WTC11 (cell line): ENCODE measurements at regions not wholly inside any gene's neighbourhood (a gene's known extent, or its start where the extent isn't known, plus 50 kb on each side); places are given as distances from the start of the nearest gene placed in this dataset.

Source experiments
- ATAC-seq: fragments of 200-7000 bp; cut with Tn5 transposase; 2 replicates; pipeline ENCODE4 v1.10.0; 2021; ENCODE audit warnings: mild to moderate bottlenecking, moderate library complexity
- CTCF ChIA-PET: fragments of 300-600 bp; sonication (Branson Sonifier 250); formaldehyde crosslinking; loops from one replicate; lab custom pipeline; 2021; ENCODE audit warnings: antibody characterized with exemption; lab: Charles Lee
- POLR2A ChIA-PET: fragments of 350-600 bp; sonication (Branson Sonifier 250); formaldehyde crosslinking; loops from one replicate; lab custom pipeline; 2021; ENCODE audit warnings: antibody characterized with exemption; lab: Charles Lee
- DNase-seq: peaks from one replicate; pipeline ENCODE4 v3.0.0; 2021; ENCODE audit warnings: low spot score
- H3K27ac Mint-ChIP-seq: 2 replicates; pipeline ENCODE4 v1.8.0; 2021; ENCODE audit warnings: mixed read lengths
- H3K27me3 Mint-ChIP-seq: 2 replicates; pipeline ENCODE4 v1.8.0; 2021; ENCODE audit warnings: low read depth, mild to moderate bottlenecking, moderate library complexity, mixed read lengths
- H3K36me3 Mint-ChIP-seq: 2 replicates; pipeline ENCODE4 v1.8.0; 2021; ENCODE audit warnings: mixed read lengths
- H3K4me1 Mint-ChIP-seq: 2 replicates; pipeline ENCODE4 v1.8.0; 2022; ENCODE audit warnings: mixed read lengths
- H3K4me3 Mint-ChIP-seq: 2 replicates; pipeline ENCODE4 v1.8.0; 2021; ENCODE audit warnings: mild to moderate bottlenecking, moderate library complexity, mixed read lengths
- H3K9me3 Mint-ChIP-seq: 2 replicates; pipeline ENCODE4 v1.8.0; 2021; ENCODE audit warnings: mixed read lengths
- ARID4B ChIP-seq: sonication (generic); formaldehyde crosslinking; IDR thresholded peaks from 2 replicates; pipeline ENCODE4 v1.8.0; 2023; ENCODE audit warnings: missing genetic modification reagents, mild to moderate bottlenecking, borderline replicate concordance
- ATF6 ChIP-seq: sonication (generic); formaldehyde crosslinking; IDR thresholded peaks from 2 replicates; pipeline ENCODE4 v1.8.1; 2023; ENCODE audit warnings: mild to moderate bottlenecking, missing genetic modification reagents
- CBFB ChIP-seq: sonication (generic); formaldehyde crosslinking; IDR thresholded peaks from 2 replicates; pipeline ENCODE4 v1.8.1; 2022; ENCODE audit warnings: mild to moderate bottlenecking, low read depth, missing genetic modification reagents
- EMX1 ChIP-seq: fragments of 250-450 bp; sonication (Bioruptor Pico); IDR thresholded peaks from 2 replicates; pipeline ENCODE4 v1.8.0; 2021; ENCODE audit warnings: mild to moderate bottlenecking
- HMGA2 ChIP-seq: fragments of 250-450 bp; sonication (Bioruptor Pico); IDR thresholded peaks from 2 replicates; pipeline ENCODE4 v1.4.0; 2021; ENCODE audit warnings: mild to moderate bottlenecking, moderate library complexity
- MLX ChIP-seq: sonication (generic); formaldehyde crosslinking; IDR thresholded peaks from 2 replicates; pipeline ENCODE4 v1.8.1; 2023; ENCODE audit warnings: mild to moderate bottlenecking, missing genetic modification reagents, moderate library complexity
- NFYB ChIP-seq: sonication (generic); formaldehyde crosslinking; conservative IDR thresholded peaks from 2 replicates; pipeline ENCODE4 v1.8.0; 2022; ENCODE audit warnings: low read depth, missing genetic modification reagents
- OVOL2 ChIP-seq: fragments of 250-450 bp; sonication (Bioruptor Pico); IDR thresholded peaks from 2 replicates; pipeline ENCODE4 v1.9.0; 2021; ENCODE audit warnings: mild to moderate bottlenecking, borderline replicate concordance
- SMAD4 ChIP-seq: sonication (generic); formaldehyde crosslinking; IDR thresholded peaks from 2 replicates; pipeline ENCODE4 v1.8.0; 2022; ENCODE audit warnings: mild to moderate bottlenecking, missing genetic modification reagents
- TEAD1 ChIP-seq: sonication (generic); formaldehyde crosslinking; IDR thresholded peaks from 2 replicates; pipeline ENCODE4 v1.8.0; 2022; ENCODE audit warnings: mild to moderate bottlenecking, missing genetic modification reagents
- TP53 ChIP-seq: sonication (generic); formaldehyde crosslinking; IDR thresholded peaks from 2 replicates; pipeline ENCODE4 v1.8.1; 2023; ENCODE audit warnings: mild to moderate bottlenecking, missing genetic modification reagents
- USF2 ChIP-seq: sonication (generic); formaldehyde crosslinking; IDR thresholded peaks from 2 replicates; pipeline ENCODE4 v1.8.1; 2023; ENCODE audit warnings: mild to moderate bottlenecking, missing genetic modification reagents, moderate library complexity
- ZNF263 ChIP-seq: sonication (generic); formaldehyde crosslinking; IDR thresholded peaks from 2 replicates; pipeline ENCODE4 v1.8.1; 2022; ENCODE audit warnings: low read depth, mild to moderate bottlenecking, moderate library complexity, missing genetic modification reagents
- ZNF317 ChIP-seq: sonication (generic); formaldehyde crosslinking; IDR thresholded peaks from 2 replicates; pipeline ENCODE4 v1.8.1; 2023; ENCODE audit warnings: low read depth, mild to moderate bottlenecking, moderate library complexity, missing genetic modification reagents, borderline replicate concordance
- ZNF416 ChIP-seq: fragments of 250-450 bp; sonication (Bioruptor Pico); IDR thresholded peaks from 2 replicates; pipeline ENCODE4 v1.9.0; 2021; ENCODE audit warnings: mild to moderate bottlenecking, inconsistent platforms
- ZNF671 ChIP-seq: fragments of 250-450 bp; sonication (Bioruptor Pico); IDR thresholded peaks from 2 replicates; pipeline ENCODE4 v1.8.0; 2021; ENCODE audit warnings: mild to moderate bottlenecking
- TF ChIP-seq, protein P1 (sequence below): sonication (generic); formaldehyde crosslinking; conservative IDR thresholded peaks from 2 replicates; pipeline ENCODE4 v1.8.1; 2022; ENCODE audit warnings: mild to moderate bottlenecking, missing genetic modification reagents
- TF ChIP-seq, protein P2 (sequence below): sonication (generic); formaldehyde crosslinking; IDR thresholded peaks from 2 replicates; pipeline ENCODE4 v1.8.1; 2023; ENCODE audit warnings: mild to moderate bottlenecking, missing genetic modification reagents

- TF ChIP-seq CBFB (no peak), ATF6 (CRISPR knock-in tag) (no peak)
- TF ChIP-seq, protein P1, sequence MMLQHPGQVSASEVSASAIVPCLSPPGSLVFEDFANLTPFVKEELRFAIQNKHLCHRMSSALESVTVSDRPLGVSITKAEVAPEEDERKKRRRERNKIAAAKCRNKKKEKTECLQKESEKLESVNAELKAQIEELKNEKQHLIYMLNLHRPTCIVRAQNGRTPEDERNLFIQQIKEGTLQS (CRISPR knock-in tag) = no peak
These were observed 872.0 kb upstream of the AGA start (continued) for GRCh38 chr4:178314287-178314686.

- H3K27me3 Mint-ChIP-seq = no peaks in the 10 kb centered on the region; the same call in 1 of the 2 replicates
- no peak for DNase-seq
- H3K27ac Mint-ChIP-seq = no peak overlapping the region
- CTCF ChIA-PET = no interaction called here
- peaks cover 7% of the 10 kb centered on the region for H3K36me3 Mint-ChIP-seq
- H3K4me1 Mint-ChIP-seq = no peaks in the 10 kb centered on the region
- H3K9me3 Mint-ChIP-seq = peaks cover 11% of the 10 kb centered on the region
- no peak overlapping the region for H3K4me3 Mint-ChIP-seq
- TF ChIP-seq ZNF317 (CRISPR knock-in tag) (no peak), EMX1 (no peak), ZNF671 (CRISPR knock-in tag) (no peak), SMAD4 (CRISPR knock-in tag) (no peak), HMGA2 (CRISPR knock-in tag) (no peak), ZNF416 (CRISPR knock-in tag) (no peak), ZNF263 (CRISPR knock-in tag) (no peak), MLX (CRISPR knock-in tag) (no peak), OVOL2 (CRISPR knock-in tag) (no peak), ARID4B (no peak), NFYB (no peak), USF2 (CRISPR knock-in tag) (no peak), TEAD1 (no peak), TP53 (CRISPR knock-in tag) (no peak)
- TF ChIP-seq, protein P2, sequence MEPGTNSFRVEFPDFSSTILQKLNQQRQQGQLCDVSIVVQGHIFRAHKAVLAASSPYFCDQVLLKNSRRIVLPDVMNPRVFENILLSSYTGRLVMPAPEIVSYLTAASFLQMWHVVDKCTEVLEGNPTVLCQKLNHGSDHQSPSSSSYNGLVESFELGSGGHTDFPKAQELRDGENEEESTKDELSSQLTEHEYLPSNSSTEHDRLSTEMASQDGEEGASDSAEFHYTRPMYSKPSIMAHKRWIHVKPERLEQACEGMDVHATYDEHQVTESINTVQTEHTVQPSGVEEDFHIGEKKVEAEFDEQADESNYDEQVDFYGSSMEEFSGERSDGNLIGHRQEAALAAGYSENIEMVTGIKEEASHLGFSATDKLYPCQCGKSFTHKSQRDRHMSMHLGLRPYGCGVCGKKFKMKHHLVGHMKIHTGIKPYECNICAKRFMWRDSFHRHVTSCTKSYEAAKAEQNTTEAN = no peak
- TF ChIP-seq, all 79 proteins: peak for 0
- POLR2A ChIA-PET = no interaction called here
- no peak for ATAC-seq
These were observed 874.0 kb upstream of the AGA start for GRCh38 chr4:178316211-178316610.
